GM23248 (cell line): ENCODE measurements at regions not wholly inside any gene's neighbourhood (a gene's known extent, or its start where the extent isn't known, plus 50 kb on each side); places are given as distances from the start of the nearest gene placed in this dataset.

Source experiments
- DNase-seq: peaks from one replicate; pipeline ENCODE4 v3.0.0-alpha.2; 2015
- H2AFZ ChIP-seq: fragments of 200-600 bp; sonication (generic); 2 replicates; pipeline ENCODE4 v1.6.1; 2016; ENCODE audit warnings: antibody characterized with exemption
- H3F3A ChIP-seq: fragments of 200-600 bp; sonication (generic); 2 replicates; pipeline ENCODE4 v1.6.1; 2016; ENCODE audit warnings: mild to moderate bottlenecking, antibody characterized with exemption, mixed run types; ENCODE audit not compliant: insufficient read depth
- H3K27ac ChIP-seq: fragments of 200-600 bp; sonication (generic); 2 replicates; pipeline ENCODE4 v1.5.1; 2016; ENCODE audit warnings: mild to moderate bottlenecking
- H3K27me3 ChIP-seq: fragments of 200-600 bp; sonication (generic); replicated peaks from 2 replicates; pipeline ENCODE4 v1.6.1; 2016; ENCODE audit warnings: mild to moderate bottlenecking; ENCODE audit not compliant: insufficient read depth
- H3K36me3 ChIP-seq: fragments of 200-600 bp; sonication (generic); 2 replicates; pipeline ENCODE4 v1.6.1; 2016; ENCODE audit warnings: low read depth, mild to moderate bottlenecking
- H3K4me1 ChIP-seq: fragments of 200-600 bp; sonication (generic); 2 replicates; pipeline ENCODE4 v1.6.1; 2016; ENCODE audit warnings: mild to moderate bottlenecking; ENCODE audit not compliant: insufficient read depth
- H3K4me2 ChIP-seq: fragments of 200-600 bp; sonication (generic); one replicate; pipeline ENCODE4 v1.6.1; 2016; ENCODE audit warnings: mild to moderate bottlenecking; ENCODE audit not compliant: unreplicated experiment
- H3K4me3 ChIP-seq: fragments of 200-600 bp; sonication (generic); 2 replicates; pipeline ENCODE4 v1.5.1; 2016; ENCODE audit warnings: mild to moderate bottlenecking
- H3K79me2 ChIP-seq: fragments of 200-600 bp; sonication (generic); 2 replicates; pipeline ENCODE4 v1.6.1; 2016; ENCODE audit warnings: mild to moderate bottlenecking; ENCODE audit not compliant: insufficient read depth
- H3K9ac ChIP-seq: fragments of 200-600 bp; sonication (generic); 2 replicates; pipeline ENCODE4 v1.6.1; 2016; ENCODE audit warnings: mild to moderate bottlenecking
- H3K9me2 ChIP-seq: fragments of 200-600 bp; sonication (generic); 2 replicates; pipeline ENCODE4 v1.6.1; 2016; ENCODE audit warnings: mixed run types, mild to moderate bottlenecking, moderate library complexity; ENCODE audit not compliant: insufficient read depth
- H3K9me3 ChIP-seq: fragments of 200-600 bp; sonication (generic); one replicate; pipeline ENCODE4 v1.6.1; 2017; ENCODE audit warnings: low read depth
- H4K20me1 ChIP-seq: fragments of 200-600 bp; sonication (generic); 2 replicates; pipeline ENCODE4 v1.6.0; 2016; ENCODE audit not compliant: insufficient read depth
- EZH2 ChIP-seq: fragments of 200-600 bp; sonication (generic); IDR thresholded peaks from 2 replicates; pipeline ENCODE4 v1.6.1; 2018; ENCODE audit warnings: antibody characterized with exemption, mild to moderate bottlenecking; ENCODE audit not compliant: insufficient read depth, poor library complexity, severe bottlenecking
- EZH2phosphoT487 ChIP-seq: fragments of 200-600 bp; sonication (generic); IDR thresholded peaks from 2 replicates; pipeline ENCODE4 v1.6.1; 2018; ENCODE audit warnings: antibody characterized with exemption, moderate library complexity, mild to moderate bottlenecking, low read depth; ENCODE audit not compliant: insufficient read depth
- WGBS, 2 experiments: methylation state at CpG; one replicate each; pipeline ENCODE4 v1.1.6; 2015 to 2017; ENCODE audit warnings: low lambda C conversion rate in 2 of 2, low coverage in 1 of 2; ENCODE audit errors: missing lambda C conversion rate in 2 of 2; 5-methylcytosine and 5-hydroxymethylcytosine counted together
- in situ Hi-C: fragments of 300-500 bp; cut with MboI; formaldehyde crosslinking; loops from 2 replicates; pipeline ENCODE4 v1.15.0; 2020

DNA sequence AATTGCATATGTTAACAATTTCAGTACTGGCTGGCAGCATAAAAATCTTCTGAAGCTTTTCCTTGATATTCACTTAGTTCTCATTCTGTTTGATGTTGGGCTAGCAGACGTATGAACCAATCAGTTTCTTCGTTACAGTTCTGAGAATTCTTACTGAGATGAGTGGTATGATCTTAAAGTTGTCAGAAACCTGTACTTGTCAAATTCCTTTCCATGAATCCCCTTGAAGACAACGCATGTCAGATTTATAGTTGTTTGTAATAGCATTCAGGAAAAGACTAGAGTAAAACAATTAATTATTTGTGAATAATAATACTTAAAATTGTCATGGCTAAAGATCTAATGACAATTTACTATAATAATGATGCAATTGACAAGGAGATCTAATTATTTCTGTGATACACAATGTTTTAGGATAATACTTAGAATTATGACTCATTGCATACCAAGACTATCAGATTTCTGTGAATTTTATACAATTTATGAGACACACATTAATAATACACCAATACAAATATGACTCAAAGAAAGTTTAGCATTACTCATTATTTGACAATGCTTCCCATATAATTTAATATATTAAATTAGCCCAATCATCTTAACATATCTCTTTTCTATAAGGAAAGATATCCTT is 447.2 kb downstream of the RFC3 start:
- Histone ChIP-seq H3K4me1 (peaks cover 6% of the 10 kb centered on the region; the same call in 1 of the 2 replicates), H4K20me1 (no peaks in the 10 kb centered on the region), H2AFZ (no peak overlapping the region), H3K36me3 (no peaks in the 10 kb centered on the region), H3K9me2 (no peaks in the 10 kb centered on the region), H3K4me2 (no peak overlapping the region), H3K9me3 (no peaks in the 10 kb centered on the region), H3K9ac (no peak overlapping the region), H3K4me3 (no peak overlapping the region), H3K27ac (no peak overlapping the region), H3F3A (no peaks in the 10 kb centered on the region), H3K27me3 (no peaks in the 10 kb centered on the region), H3K79me2 (no peaks in the 10 kb centered on the region)
- no peak for DNase-seq
- no peak for TF ChIP-seq EZH2phosphoT487
- no peak for TF ChIP-seq EZH2
- in situ Hi-C loops = no loop called here
- 86 to 92% methylated on average over 3 of the region's 3 CpGs for WGBS, 2 experiments

DNA sequence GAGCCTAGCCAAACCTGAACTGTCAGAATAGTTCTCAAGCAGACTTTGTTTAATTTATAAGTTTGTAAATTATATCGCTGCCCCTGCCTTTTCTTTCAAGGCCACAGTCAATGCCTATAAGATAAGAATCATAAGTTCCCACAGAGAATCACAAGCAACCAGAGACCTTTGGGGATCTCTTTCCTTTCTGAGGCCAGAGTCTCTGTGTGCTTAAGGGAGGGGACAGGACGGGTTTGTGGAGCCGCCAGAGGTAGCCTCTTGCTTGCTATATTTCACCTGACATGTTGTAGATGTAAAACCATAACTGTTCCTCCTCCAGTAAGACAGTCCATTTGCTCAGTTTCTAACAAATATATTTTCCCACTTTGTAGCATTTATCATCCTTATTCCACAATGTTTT is 458.8 kb downstream of the RFC3 start:
- in situ Hi-C loops = no loop called here
- Histone ChIP-seq H3F3A (no peaks in the 10 kb centered on the region), H3K27ac (no peak overlapping the region), H3K36me3 (no peaks in the 10 kb centered on the region), H3K9ac (no peak overlapping the region), H4K20me1 (no peaks in the 10 kb centered on the region), H3K4me2 (no peak overlapping the region), H3K9me3 (no peaks in the 10 kb centered on the region), H2AFZ (no peak overlapping the region), H3K9me2 (no peaks in the 10 kb centered on the region), H3K4me3 (no peak overlapping the region), H3K4me1 (no peaks in the 10 kb centered on the region), H3K79me2 (no peaks in the 10 kb centered on the region), H3K27me3 (no peaks in the 10 kb centered on the region)
- 77 to 94% methylated on average over 3 of the region's 3 CpGs for WGBS, 2 experiments
- TF ChIP-seq EZH2 (no peak), EZH2phosphoT487 (no peak)
- DNase-seq = no peak

- Histone ChIP-seq H3K9me3 (no peaks in the 10 kb centered on the region), H3K27ac (no peak overlapping the region), H3K4me1 (no peaks in the 10 kb centered on the region), H3F3A (no peaks in the 10 kb centered on the region), H3K27me3 (no peaks in the 10 kb centered on the region), H2AFZ (no peak overlapping the region), H3K9ac (no peak overlapping the region), H4K20me1 (no peaks in the 10 kb centered on the region), H3K4me2 (no peak overlapping the region), H3K79me2 (no peaks in the 10 kb centered on the region), H3K4me3 (no peak overlapping the region), H3K9me2 (no peaks in the 10 kb centered on the region), H3K36me3 (no peaks in the 10 kb centered on the region)
- in situ Hi-C loops = no loop called here
- no peak for DNase-seq
- no peak for TF ChIP-seq EZH2
- WGBS, 2 experiments = 68 to 75% methylated on average over 4 of the region's 4 CpGs
These were observed 460.0 kb downstream of the RFC3 start for GRCh38 chr13:34277936-34278335.

GRCh38 chr13:34278780-34279179 is 460.8 kb downstream of the RFC3 start:
- TF ChIP-seq EZH2phosphoT487 (no peak), EZH2 (no peak)
- no peaks in the 10 kb centered on the region for H3K27me3 ChIP-seq
- H3K27ac ChIP-seq = no peak overlapping the region
- H2AFZ ChIP-seq = no peak overlapping the region
- H3K4me3 ChIP-seq = no peak overlapping the region
- H3K4me1 ChIP-seq = no peaks in the 10 kb centered on the region
- no peaks in the 10 kb centered on the region for H3K9me2 ChIP-seq
- in situ Hi-C loops = no loop called here
- H3F3A ChIP-seq = no peaks in the 10 kb centered on the region
- no peaks in the 10 kb centered on the region for H4K20me1 ChIP-seq
- no peak for DNase-seq
- no peak overlapping the region for H3K4me2 ChIP-seq
- H3K9me3 ChIP-seq = no peaks in the 10 kb centered on the region
- no peak overlapping the region for H3K9ac ChIP-seq
- H3K36me3 ChIP-seq = no peaks in the 10 kb centered on the region
- H3K79me2 ChIP-seq = no peaks in the 10 kb centered on the region
- WGBS, 2 experiments = 42 to 46% methylated on average over 2 of the region's 2 CpGs

- DNase-seq = no peak
- Histone ChIP-seq H3K79me2 (no peaks in the 10 kb centered on the region), H3K4me1 (no peaks in the 10 kb centered on the region), H3K27me3 (no peaks in the 10 kb centered on the region), H3K4me3 (no peak overlapping the region), H3K27ac (no peak overlapping the region), H3F3A (no peaks in the 10 kb centered on the region), H3K36me3 (no peaks in the 10 kb centered on the region), H2AFZ (no peak overlapping the region), H3K9me2 (peaks cover 4% of the 10 kb centered on the region; the same call in 1 of the 2 replicates), H3K9me3 (no peaks in the 10 kb centered on the region), H3K9ac (no peak overlapping the region), H4K20me1 (no peaks in the 10 kb centered on the region), H3K4me2 (no peak overlapping the region)
- in situ Hi-C loops = no loop called here
- TF ChIP-seq EZH2phosphoT487 = no peak
- no peak for TF ChIP-seq EZH2
These were observed 472.7 kb downstream of the RFC3 start for GRCh38 chr13:34290661-34291060.
